CD4-positive, alpha-beta T cell (primary cell): ENCODE measurements at regions not wholly inside any gene's neighbourhood (a gene's known extent, or its start where the extent isn't known, plus 50 kb on each side); places are given as distances from the start of the nearest gene placed in this dataset.
A peak's percentile ranks its signal among the peaks of the same experiment; 100 is the strongest.

Experiments used
- ATAC-seq: fragments of 200-7000 bp; cut with Tn5 transposase; one replicate; pipeline ENCODE4 v1.10.0; 2022; ENCODE audit warnings: mild to moderate bottlenecking; ENCODE audit not compliant: poor library complexity
- CTCF ChIA-PET: fragments of 350-600 bp; sonication (Branson Sonifier 250); formaldehyde crosslinking; loops from one replicate; lab custom pipeline; 2021; ENCODE audit warnings: antibody characterized with exemption, inconsistent platforms; lab: Charles Lee
- POLR2A ChIA-PET: fragments of 350-600 bp; sonication (Branson Sonifier 250); formaldehyde crosslinking; loops from one replicate; lab custom pipeline; 2021; ENCODE audit warnings: antibody characterized with exemption, inconsistent platforms; lab: Charles Lee
- DNase-seq, 14 experiments: peaks; one replicate each; pipeline ENCODE4 v3.0.0-alpha.2; 2013 to 2020; ENCODE audit warnings: mixed read lengths in 2 of 14
- H3K27ac ChIP-seq, 2 donors: one replicate each; pipeline versions ENCODE4 v1.5.1 to v1.7.0; 2013; ENCODE audit warnings: low read length in 2 of 2, low read depth in 1 of 2, mild to moderate bottlenecking in 1 of 2
- H3K27me3 ChIP-seq, 2 experiments: 1 replicate in 1 of 2; 2 replicates in 1 of 2; pipeline versions ENCODE4 v1.6.1 to v1.7.0; 2013; ENCODE audit warnings: low read length in 2 of 2, control low read depth in 1 of 2, mild to moderate bottlenecking in 1 of 2, moderate library complexity in 1 of 2; ENCODE audit not compliant: insufficient read depth in 2 of 2, control insufficient read depth in 1 of 2
- H3K36me3 ChIP-seq: one replicate; pipeline ENCODE4 v1.6.1; 2013; ENCODE audit warnings: low read length, control low read depth; ENCODE audit not compliant: insufficient read depth
- H3K4me1 ChIP-seq: one replicate; pipeline ENCODE4 v1.6.1; 2013; ENCODE audit warnings: low read length, control low read depth; ENCODE audit not compliant: insufficient read depth
- H3K4me3 ChIP-seq: one replicate; pipeline ENCODE4 v1.5.1; 2013; ENCODE audit warnings: mild to moderate bottlenecking, low read length, moderate library complexity
- H3K9me3 ChIP-seq, 2 experiments: 1 replicate in 1 of 2; 2 replicates in 1 of 2; pipeline versions ENCODE4 v1.6.1 to v1.7.0; 2013; ENCODE audit warnings: low read length in 2 of 2, mild to moderate bottlenecking in 2 of 2, control low read depth in 1 of 2, moderate library complexity in 1 of 2; ENCODE audit not compliant: control insufficient read depth in 1 of 2, insufficient read depth in 1 of 2
- H3K27ac Mint-ChIP-seq: one replicate; pipeline ENCODE4 v1.8.0; 2020; ENCODE audit warnings: mixed read lengths
- H3K27me3 Mint-ChIP-seq: one replicate; pipeline ENCODE4 v1.8.0; 2021; ENCODE audit warnings: mixed read lengths
- H3K36me3 Mint-ChIP-seq: one replicate; pipeline ENCODE4 v1.8.0; 2021; ENCODE audit warnings: low read depth, mixed read lengths
- H3K4me1 Mint-ChIP-seq: one replicate; pipeline ENCODE4 v1.8.0; 2021; ENCODE audit warnings: low read depth, mixed read lengths
- H3K4me3 Mint-ChIP-seq: one replicate; pipeline ENCODE4 v1.8.0; 2020; ENCODE audit warnings: mild to moderate bottlenecking, mixed read lengths
- H3K9me3 Mint-ChIP-seq: one replicate; pipeline ENCODE4 v1.8.0; 2020; ENCODE audit warnings: mixed read lengths
- CTCF ChIP-seq: fragments of 200-600 bp; IDR thresholded peaks from one replicate; pipeline ENCODE4 v1.8.0; 2022; ENCODE audit warnings: antibody characterized with exemption, mild to moderate bottlenecking
- intact Hi-C, 2 experiments: fragments of 100-400 bp; cut with DNase I in 1 of 2; cut with micrococcal nuclease in 1 of 2; formaldehyde crosslinking; loops; one replicate each; pipeline versions ENCODE4 v1.15.1 to v1.9.0; 2023 to 2025; cut with DNase I, micrococcal nuclease

- no peaks in the 10 kb centered on the region for H3K9me3 Mint-ChIP-seq
- DNase-seq: no peak
- no peak for TF ChIP-seq CTCF
- Histone ChIP-seq H3K4me3 (no peak overlapping the region), H3K4me1 (no peaks in the 10 kb centered on the region), H3K27me3 (no peaks in the 10 kb centered on the region), H3K9me3 (no peaks in the 10 kb centered on the region), H3K36me3 (no peaks in the 10 kb centered on the region), H3K27ac (no peak overlapping the region)
- intact Hi-C loops: no loop called here
- ATAC-seq: no peak
- CTCF ChIA-PET: no interaction called here
- no peak overlapping the region for H3K27ac Mint-ChIP-seq
- no peaks in the 10 kb centered on the region for H3K36me3 Mint-ChIP-seq
- peaks cover 7% of the 10 kb centered on the region for H3K4me1 Mint-ChIP-seq
- POLR2A ChIA-PET: no interaction called here
- no peak overlapping the region for H3K4me3 Mint-ChIP-seq
- peaks cover 6% of the 10 kb centered on the region for H3K27me3 Mint-ChIP-seq
Measured at GRCh38 chr6:156509496-156509895, 267.7 kb upstream of the ARID1B start.

- Mint-ChIP-seq H3K27ac (no peak overlapping the region), H3K27me3 (peaks cover 6% of the 10 kb centered on the region)
- POLR2A ChIA-PET: no interaction called here
Measured at GRCh38 chr6:156508923-156509322, 268.3 kb upstream of the ARID1B start.

GRCh38 chr6:156508126-156508525 is 269.1 kb upstream of the ARID1B start:
- POLR2A ChIA-PET: no interaction called here
- Histone ChIP-seq H3K4me3 (no peak overlapping the region), H3K27me3 (no peaks in the 10 kb centered on the region), H3K36me3 (no peaks in the 10 kb centered on the region), H3K9me3 (peaks cover 0 to under 1% of the 10 kb centered on the region in 2 experiments), H3K4me1 (no peaks in the 10 kb centered on the region), H3K27ac (no peak overlapping the region)
- ATAC-seq: no peak
- intact Hi-C loops: no loop called here
- DNase-seq: no peak
- Mint-ChIP-seq H3K27me3 (peaks cover 6% of the 10 kb centered on the region), H3K4me1 (peaks cover 7% of the 10 kb centered on the region), H3K27ac (no peak overlapping the region), H3K36me3 (no peaks in the 10 kb centered on the region), H3K4me3 (no peak overlapping the region), H3K9me3 (no peaks in the 10 kb centered on the region)
- no peak for TF ChIP-seq CTCF
- CTCF ChIA-PET: no interaction called here

More at GRCh38 chr6:156508923-156509322, 268.3 kb upstream of the ARID1B start:
- intact Hi-C loops: no loop called here
- no peak overlapping the region for H3K4me3 ChIP-seq
- Mint-ChIP-seq H3K36me3 (no peaks in the 10 kb centered on the region), H3K4me3 (no peak overlapping the region), H3K9me3 (no peaks in the 10 kb centered on the region), H3K4me1 (peaks cover 7% of the 10 kb centered on the region)
- CTCF ChIA-PET: no interaction called here
- H3K27me3 ChIP-seq: no peaks in the 10 kb centered on the region
- no peaks in the 10 kb centered on the region for H3K4me1 ChIP-seq
- H3K27ac ChIP-seq: no peak overlapping the region
- H3K36me3 ChIP-seq: no peaks in the 10 kb centered on the region
- DNase-seq: peak in 1 of 14 experiments; percentile 4
- TF ChIP-seq CTCF: no peak
- H3K9me3 ChIP-seq: no peaks in the 10 kb centered on the region
- no peak for ATAC-seq
